ENCODE measurements at regions not wholly inside any gene's neighbourhood (a gene's known extent, or its start where the extent isn't known, plus 50 kb on each side); places are given as distances from the start of the nearest gene placed in this dataset.

GRCh38 chr7:19914866-19915265 lies 141.4 kb upstream of the TMEM196 start:
- no peaks in the 10 kb centered on the region for H3K9me3 ChIP-seq (ENCODE audit: control insufficient read depth, insufficient read depth, low read depth, low read length)
- no peak overlapping the region for H3K27ac ChIP-seq (ENCODE audit: extremely low read depth, low read depth, low read length)
- H3K4me1 ChIP-seq (ENCODE audit: control insufficient read depth, insufficient read depth, low read length) = peaks cover 6% of the 10 kb centered on the region; the same call in 1 of the 2 replicates
- TF ChIP-seq ZNF140 (tag by site-specific recombination; IDR thresholded peaks at IDR 0.05) (no peak), ZNF184 (tag by site-specific recombination; IDR thresholded peaks at IDR 0.05) (no peak), ZNF544 (tag by site-specific recombination; IDR thresholded peaks at IDR 0.05) (no peak), ZNF830 (tag by site-specific recombination; IDR thresholded peaks at IDR 0.05; ENCODE audit: low read depth) (no peak), ZNF658 (tag by site-specific recombination; IDR thresholded peaks at IDR 0.05) (no peak), ZNF449 (tag by site-specific recombination; IDR thresholded peaks at IDR 0.05) (no peak), ZFP69B (tag by site-specific recombination; IDR thresholded peaks at IDR 0.05) (no peak), ZNF324 (tag by site-specific recombination; IDR thresholded peaks at IDR 0.05) (no peak), ZNF148 (tag by site-specific recombination; IDR thresholded peaks at IDR 0.05; ENCODE audit: borderline replicate concordance) (no peak), ZBTB7A (tag by site-specific recombination; IDR thresholded peaks at IDR 0.05; ENCODE audit: low read depth) (no peak), ZNF433 (tag by site-specific recombination; IDR thresholded peaks at IDR 0.05; ENCODE audit: low read depth) (no peak), ZNF19 (tag by site-specific recombination; IDR thresholded peaks at IDR 0.05; ENCODE audit: low read depth) (no peak), ZNF18 (tag by site-specific recombination; IDR thresholded peaks at IDR 0.05) (no peak), ZNF664 (tag by site-specific recombination; IDR thresholded peaks at IDR 0.05) (no peak), ZBTB17 (tag by site-specific recombination; IDR thresholded peaks at IDR 0.05) (no peak), ZBTB20 (tag by site-specific recombination; IDR thresholded peaks at IDR 0.05) (no peak), ZNF114 (tag by site-specific recombination; IDR thresholded peaks at IDR 0.05) (no peak)
- H3K36me3 ChIP-seq (ENCODE audit: control insufficient read depth in 2 of 2, insufficient read depth in 1 of 2, low read length in 2 of 2) = no peaks in the 10 kb centered on the region
- POLR2A ChIA-PET = no interaction called here
- no peak overlapping the region for H3K4me3 ChIP-seq (ENCODE audit: low read depth, low read length)
- CTCF ChIA-PET = no interaction called here

- no peak overlapping the region for H3K27ac ChIP-seq (ENCODE audit: extremely low read depth, low read depth, low read length)
- no peaks in the 10 kb centered on the region for H3K36me3 ChIP-seq (ENCODE audit: control insufficient read depth in 2 of 2, insufficient read depth in 1 of 2, low read length in 2 of 2)
- no peaks in the 10 kb centered on the region for H3K4me1 ChIP-seq (ENCODE audit: control insufficient read depth, insufficient read depth, low read length)
- no peak overlapping the region for H3K4me3 ChIP-seq (ENCODE audit: low read depth, low read length)
- H3K9me3 ChIP-seq (ENCODE audit: control insufficient read depth, insufficient read depth, low read depth, low read length) = no peaks in the 10 kb centered on the region
- no peak for TF ChIP-seq ZNF626 (tag by site-specific recombination; IDR thresholded peaks at IDR 0.05)
- no peak for TF ChIP-seq PRDM6 (tag by site-specific recombination; IDR thresholded peaks at IDR 0.05)
- TF ChIP-seq ZNF426 (tag by site-specific recombination; IDR thresholded peaks at IDR 0.05) = no peak
- no peak for TF ChIP-seq ZNF148 (tag by site-specific recombination; IDR thresholded peaks at IDR 0.05; ENCODE audit: borderline replicate concordance)
- TF ChIP-seq BCL6B (tag by site-specific recombination; IDR thresholded peaks at IDR 0.05) = no peak
- no peak for TF ChIP-seq ZIC2 (tag by site-specific recombination; IDR thresholded peaks at IDR 0.05)
- no peak for TF ChIP-seq ZNF16 (tag by site-specific recombination; IDR thresholded peaks at IDR 0.05; ENCODE audit: low read depth)
- ChIA-PET CTCF (no interaction called here), POLR2A (no interaction called here)
These were observed 126.7 kb upstream of the TMEM196 start for GRCh38 chr7:19900118-19900517.

Data from HEK293 (cell line).